SJSA1 (cell line): ENCODE measurements at regions not wholly inside any gene's neighbourhood (a gene's known extent, or its start where the extent isn't known, plus 50 kb on each side); places are given as distances from the start of the nearest gene placed in this dataset.
"Not testable (repeated sequence)": the region's sequence is repeated elsewhere in the genome, so short reads cannot be mapped to it uniquely, and the experiment has no call there.

Experiments used
- DNase-seq, 2 experiments: peaks; one replicate each; pipeline ENCODE4 v3.0.0-alpha.2; 2015 to 2020; ENCODE audit warnings: low spot score in 2 of 2, low read depth in 1 of 2
- H3K27ac ChIP-seq: fragments of 250-450 bp; sonication (Bioruptor Pico); 2 replicates; pipeline ENCODE4 v1.5.1; 2020; ENCODE audit warnings: mild to moderate bottlenecking, moderate library complexity
- H3K27me3 ChIP-seq: fragments of 250-450 bp; sonication (Bioruptor Pico); replicated peaks from 2 replicates; pipeline ENCODE4 v1.5.1; 2020; ENCODE audit warnings: mild to moderate bottlenecking, moderate library complexity
- H3K36me3 ChIP-seq: fragments of 250-450 bp; sonication (Bioruptor Pico); 2 replicates; pipeline ENCODE4 v1.5.1; 2020; ENCODE audit warnings: mild to moderate bottlenecking
- H3K4me1 ChIP-seq: fragments of 250-450 bp; sonication (Bioruptor Pico); replicated peaks from 2 replicates; pipeline ENCODE4 v1.6.1; 2021; ENCODE audit warnings: mild to moderate bottlenecking
- H3K4me3 ChIP-seq: fragments of 250-450 bp; sonication (Bioruptor Pico); 2 replicates; pipeline ENCODE4 v1.5.1; 2020; ENCODE audit warnings: mild to moderate bottlenecking
- H3K9me3 ChIP-seq: fragments of 250-450 bp; sonication (Bioruptor Pico); replicated peaks from 2 replicates; pipeline ENCODE4 v1.5.1; 2020; ENCODE audit warnings: mild to moderate bottlenecking

- Histone ChIP-seq H3K4me3 (no peak overlapping the region), H3K9me3 (peaks cover 6% of the 10 kb centered on the region), H3K27me3 (no peaks in the 10 kb centered on the region), H3K27ac (no peak overlapping the region), H3K4me1 (peaks cover 14% of the 10 kb centered on the region), H3K36me3 (no peaks in the 10 kb centered on the region)
- no peak for DNase-seq
Observed at GRCh38 chr15:34642247-34642646, 58.8 kb upstream of the GOLGA8B start.

- no peaks in the 10 kb centered on the region for H3K27me3 ChIP-seq
- H3K9me3 ChIP-seq: peaks cover 6% of the 10 kb centered on the region
- H3K27ac ChIP-seq: no peak overlapping the region
- no peaks in the 10 kb centered on the region for H3K36me3 ChIP-seq
- H3K4me1 ChIP-seq: peaks cover 14% of the 10 kb centered on the region
- no peak for DNase-seq
- H3K4me3 ChIP-seq: no peak overlapping the region
Observed at GRCh38 chr15:34640661-34641060, 57.2 kb upstream of the GOLGA8B start.

- no peak overlapping the region for H3K4me3 ChIP-seq
- DNase-seq: no peak
- H3K9me3 ChIP-seq: no peaks in the 10 kb centered on the region
- no peaks in the 10 kb centered on the region for H3K36me3 ChIP-seq
- no peaks in the 10 kb centered on the region for H3K4me1 ChIP-seq
- H3K27ac ChIP-seq: no peak overlapping the region
- no peaks in the 10 kb centered on the region for H3K27me3 ChIP-seq
Observed at GRCh38 chr15:34637305-34637704, 53.9 kb upstream of the GOLGA8B start.

- H3K9me3 ChIP-seq: not testable (repeated sequence)
Observed at GRCh38 chr15:34633602-34634001, 50.2 kb upstream of the GOLGA8B start.

More at GRCh38 chr15:34633602-34634001, 50.2 kb upstream of the GOLGA8B start:
- not testable (repeated sequence) for H3K4me3 ChIP-seq, H3K27me3 ChIP-seq, H3K36me3 ChIP-seq, H3K27ac ChIP-seq, H3K4me1 ChIP-seq, DNase-seq
